Cardiac fibroblast (primary cell): ENCODE measurements at regions not wholly inside any gene's neighbourhood (a gene's known extent, or its start where the extent isn't known, plus 50 kb on each side); places are given as distances from the start of the nearest gene placed in this dataset.
A peak's percentile ranks its signal among the peaks of the same experiment; 100 is the strongest.

Experiments
- DNase-seq, 2 donors: peaks; one replicate each; pipeline versions ENCODE4 v3.0.0 to v3.0.0-alpha.2; 2010; ENCODE audit warnings: low read depth in 2 of 2
- H3K4me3 ChIP-seq, 2 donors: replicated peaks in 1 of 2; 1 replicate in 1 of 2; 2 replicates in 1 of 2; pipeline ENCODE4 v1.5.1; 2011; ENCODE audit warnings: low read depth in 2 of 2, low read length in 2 of 2, mild to moderate bottlenecking in 2 of 2, moderate library complexity in 1 of 2
- TF ChIP-seq, protein P1 (sequence below): IDR thresholded peaks from one replicate; pipeline ENCODE4 v1.5.1; 2011; ENCODE audit warnings: low read depth, mild to moderate bottlenecking, low read length, inconsistent platforms

- TF ChIP-seq, protein P1, sequence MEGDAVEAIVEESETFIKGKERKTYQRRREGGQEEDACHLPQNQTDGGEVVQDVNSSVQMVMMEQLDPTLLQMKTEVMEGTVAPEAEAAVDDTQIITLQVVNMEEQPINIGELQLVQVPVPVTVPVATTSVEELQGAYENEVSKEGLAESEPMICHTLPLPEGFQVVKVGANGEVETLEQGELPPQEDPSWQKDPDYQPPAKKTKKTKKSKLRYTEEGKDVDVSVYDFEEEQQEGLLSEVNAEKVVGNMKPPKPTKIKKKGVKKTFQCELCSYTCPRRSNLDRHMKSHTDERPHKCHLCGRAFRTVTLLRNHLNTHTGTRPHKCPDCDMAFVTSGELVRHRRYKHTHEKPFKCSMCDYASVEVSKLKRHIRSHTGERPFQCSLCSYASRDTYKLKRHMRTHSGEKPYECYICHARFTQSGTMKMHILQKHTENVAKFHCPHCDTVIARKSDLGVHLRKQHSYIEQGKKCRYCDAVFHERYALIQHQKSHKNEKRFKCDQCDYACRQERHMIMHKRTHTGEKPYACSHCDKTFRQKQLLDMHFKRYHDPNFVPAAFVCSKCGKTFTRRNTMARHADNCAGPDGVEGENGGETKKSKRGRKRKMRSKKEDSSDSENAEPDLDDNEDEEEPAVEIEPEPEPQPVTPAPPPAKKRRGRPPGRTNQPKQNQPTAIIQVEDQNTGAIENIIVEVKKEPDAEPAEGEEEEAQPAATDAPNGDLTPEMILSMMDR, result no peak
- DNase-seq, result no peak
- H3K4me3 ChIP-seq, result no peak overlapping the region
Measured at GRCh38 chr15:75100679-75101078, 77.3 kb downstream of the PPCDC start.

GRCh38 chr15:75104804-75105557 lies 81.6 kb downstream of the PPCDC start:
- no peak overlapping the region for H3K4me3 ChIP-seq
- peak; percentile 93 to 99 for DNase-seq
- TF ChIP-seq, protein P1, result no peak

DNA sequence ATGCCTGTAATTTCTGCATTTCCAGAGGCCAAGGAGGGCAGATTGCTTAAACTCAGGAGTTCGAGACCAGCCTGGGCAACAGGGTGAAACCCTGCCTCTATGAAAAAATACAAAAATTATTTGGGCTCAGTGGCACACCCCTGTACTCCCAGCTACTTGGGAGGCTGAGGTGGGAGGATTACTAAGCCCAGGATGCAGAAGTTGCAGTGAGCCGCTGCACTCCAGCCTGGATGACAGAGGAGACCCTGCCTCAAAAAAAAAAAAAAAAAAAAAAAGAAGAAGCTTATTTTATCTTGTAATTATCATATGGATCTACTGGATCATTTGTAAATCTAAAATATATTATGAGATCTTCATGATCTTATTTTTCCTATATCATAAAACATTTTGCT lies 84.1 kb downstream of the PPCDC start:
- no peak for DNase-seq
- TF ChIP-seq, protein P1, result no peak
- H3K4me3 ChIP-seq, result no peak overlapping the region

- DNase-seq, result peak; percentile 76 to 97
- TF ChIP-seq, protein P1, result no peak
- no peak overlapping the region for H3K4me3 ChIP-seq
Measured at GRCh38 chr15:75107908-75108838, 84.8 kb downstream of the PPCDC start.

DNA sequence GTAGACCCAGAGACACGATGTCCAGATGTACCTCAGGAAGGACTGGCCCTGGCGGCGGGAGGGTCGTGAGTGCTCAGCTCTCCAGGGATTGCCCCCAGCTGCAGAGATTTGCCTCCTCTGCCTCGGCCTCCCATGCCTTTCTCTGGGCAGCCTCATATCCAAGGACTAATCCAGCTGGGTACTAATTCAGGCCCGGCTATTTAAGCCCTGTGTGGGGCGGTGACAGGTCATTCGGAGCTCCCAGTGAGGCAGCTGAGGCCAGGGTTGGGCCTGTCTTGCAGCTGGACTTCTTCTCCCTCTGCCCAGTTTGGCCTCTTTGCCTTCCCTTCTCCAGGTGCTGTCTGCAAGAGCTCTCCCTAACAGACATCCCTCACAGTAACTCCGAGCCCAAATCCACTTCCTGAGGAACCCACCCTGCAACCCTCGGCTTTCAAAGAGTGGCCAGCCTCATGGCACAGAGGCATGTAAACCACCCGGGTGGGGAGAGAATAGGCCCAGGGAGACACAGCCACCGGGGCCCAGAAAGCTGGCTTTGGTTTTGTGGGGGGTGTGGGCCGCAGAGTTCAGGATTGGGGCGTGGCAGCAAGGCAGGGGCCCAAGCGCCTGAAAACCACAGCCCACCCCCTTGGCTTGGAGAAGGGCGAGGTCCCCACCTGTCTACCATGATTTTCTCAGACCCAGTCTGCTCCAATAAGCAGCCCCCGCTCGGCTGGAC lies 85.8 kb downstream of the PPCDC start:
- H3K4me3 ChIP-seq, result no peak overlapping the region
- TF ChIP-seq, protein P1, result no peak
- no peak for DNase-seq

GRCh38 chr15:75109736-75110130 lies 86.3 kb downstream of the PPCDC start:
- no peak for DNase-seq
- TF ChIP-seq, protein P1, result no peak
- no peak overlapping the region for H3K4me3 ChIP-seq
